ENCODE measurements at regions not wholly inside any gene's neighbourhood (a gene's known extent, or its start where the extent isn't known, plus 50 kb on each side); places are given as distances from the start of the nearest gene placed in this dataset.

- CTCF ChIA-PET = no interaction called here
- ATAC-seq (no peak), DNase-seq (ENCODE audit: low read depth, low spot score) (no peak)
- Histone ChIP-seq H3K36me3 (ENCODE audit: control insufficient read depth in 1 of 2, insufficient read depth in 2 of 2, low read length in 2 of 2) (no peaks in the 10 kb centered on the region), H3K4me1 (ENCODE audit: control insufficient read depth in 1 of 2, insufficient read depth in 2 of 2, low read length in 2 of 2) (no peaks in the 10 kb centered on the region), H4K20me1 (ENCODE audit: insufficient read depth) (no peaks in the 10 kb centered on the region), H3K27me3 (ENCODE audit: insufficient read depth, low read length) (no peaks in the 10 kb centered on the region), H3K9ac (ENCODE audit: low read length) (no peak overlapping the region), H3K9me2 (ENCODE audit: insufficient read depth) (no peaks in the 10 kb centered on the region), H3K27ac (ENCODE audit: low read depth, low read length) (no peak overlapping the region), H3K4me3 (replicated peaks in 1 of 2; ENCODE audit: low read depth in 1 of 2, low read length in 2 of 2) (no peak overlapping the region), H3K79me2 (ENCODE audit: insufficient read depth, low read length) (no peaks in the 10 kb centered on the region), H3K4me2 (ENCODE audit: low read length) (no peak overlapping the region), H3K9me3 (ENCODE audit: control insufficient read depth in 1 of 2, insufficient read depth in 1 of 2, low read depth in 1 of 2, low read length in 2 of 2) (no peaks in the 10 kb centered on the region), H2AFZ (ENCODE audit: low read depth, low read length, poor library complexity, severe bottlenecking) (no peak overlapping the region)
- intact Hi-C loops (cut with micrococcal nuclease) = no loop called here
- RAD21 ChIA-PET (ENCODE audit: low non-redundant PET in 1 of 2, low total read pairs in 2 of 2, uncharacterized antibody in 2 of 2, unreplicated experiment in 2 of 2) = no interaction called here
- no peak for TF ChIP-seq ATF3 (IDR thresholded peaks at IDR 0.05)
- no peak for TF ChIP-seq FOSL1 (IDR thresholded peaks at IDR 0.05; ENCODE audit: low read depth)
- TF ChIP-seq CTCF (IDR thresholded peaks at IDR 0.05 in 2 of 3, conservative IDR thresholded peaks at IDR 0.05 in 1 of 3; ENCODE audit: borderline replicate concordance in 1 of 3, insufficient read depth in 1 of 3, low read depth in 2 of 3, low read length in 2 of 3) = no peak
- TF ChIP-seq SIN3A (IDR thresholded peaks at IDR 0.05; ENCODE audit: low read depth) = no peak
- TF ChIP-seq RAD21 (IDR thresholded peaks at IDR 0.05; ENCODE audit: low read depth) = no peak
- TF ChIP-seq TCF7L2 (IDR thresholded peaks at IDR 0.05; ENCODE audit: borderline replicate concordance, extremely low read depth, insufficient read depth, insufficient read length) = no peak
- TF ChIP-seq EZH2phosphoT487 (IDR thresholded peaks at IDR 0.05; ENCODE audit: borderline replicate concordance) = no peak
- TF ChIP-seq ZNF274 (IDR thresholded peaks at IDR 0.05; ENCODE audit: low read depth, low read length) = no peak
- TF ChIP-seq POLR2AphosphoS5 (IDR thresholded peaks at IDR 0.05; ENCODE audit: low read depth, low read length) = no peak
- no TSS peak for BruUV-seq (replicated peaks)
- POLR2A ChIA-PET = no interaction called here
Observed at GRCh38 chrX:33607042-33607595, 395.8 kb upstream of the DMD start.
